ENCODE measurements at regions not wholly inside any gene's neighbourhood (a gene's known extent, or its start where the extent isn't known, plus 50 kb on each side); places are given as distances from the start of the nearest gene placed in this dataset.

- Histone ChIP-seq H4K8ac (replicated peaks; ENCODE audit: insufficient read length, low read depth, low read length) (no peak overlapping the region), H3K14ac (ENCODE audit: insufficient read depth, low read length) (no peak overlapping the region), H3K9ac (ENCODE audit: extremely low read depth, insufficient read length, low read length) (no peak overlapping the region), H2BK12ac (ENCODE audit: insufficient read length, low read depth, low read length) (no peak overlapping the region), H2BK120ac (ENCODE audit: low read depth, low read length, poor library complexity, severe bottlenecking) (no peak overlapping the region), H2AFZ (ENCODE audit: low read length) (no peak overlapping the region), H3K27ac (ENCODE audit: insufficient read length, low read depth, low read length) (no peak overlapping the region), H3K23me2 (ENCODE audit: insufficient read length, low read depth, low read length, poor library complexity, severe bottlenecking) (no peaks in the 10 kb centered on the region), H3K4me2 (ENCODE audit: insufficient read depth, insufficient read length, low read length) (no peak overlapping the region), H3K4me1 (ENCODE audit: insufficient read depth, low read length) (no peaks in the 10 kb centered on the region), H3K23ac (ENCODE audit: insufficient read length, low read depth, low read length) (no peak overlapping the region), H3K56ac (ENCODE audit: insufficient read length, low read depth, low read length) (no peak overlapping the region), H4K20me1 (ENCODE audit: control insufficient read depth, insufficient read depth, insufficient read length) (no peaks in the 10 kb centered on the region), H4K5ac (ENCODE audit: insufficient read length, low read depth, low read length) (no peak overlapping the region), H3K27me3 (ENCODE audit: insufficient read depth, low read length) (no peaks in the 10 kb centered on the region), H2BK15ac (ENCODE audit: low read depth, low read length) (no peak overlapping the region), H3K4ac (ENCODE audit: low read depth, low read length) (no peak overlapping the region), H3T11ph (ENCODE audit: low read length) (no peak overlapping the region), H3K18ac (ENCODE audit: insufficient read length, low read depth, low read length) (no peak overlapping the region), H3K9me3 (ENCODE audit: control insufficient read depth, low read depth, low read length) (no peaks in the 10 kb centered on the region), H4K91ac (ENCODE audit: insufficient read length, low read depth, low read length) (no peak overlapping the region), H3K79me2 (ENCODE audit: insufficient read depth, low read length) (no peaks in the 10 kb centered on the region), H2AK5ac (ENCODE audit: insufficient read length, low read length) (no peak overlapping the region), H2BK5ac (ENCODE audit: insufficient read length, low read length) (no peak overlapping the region), H2BK20ac (ENCODE audit: low read depth, low read length, poor library complexity, severe bottlenecking) (no peak overlapping the region), H3K79me1 (ENCODE audit: insufficient read depth, low read depth, low read length, poor library complexity, severe bottlenecking) (no peaks in the 10 kb centered on the region)
- no CpG with 5 or more reads among the region's 5 CpGs for WGBS (ENCODE audit: extremely low coverage, insufficient read length, low lambda C conversion rate)
- Mint-ChIP-seq H3K4me3 (no peak overlapping the region), H3K27ac (no peak overlapping the region), H3K4me1 (no peaks in the 10 kb centered on the region), H3K27me3 (ENCODE audit: low read depth) (no peaks in the 10 kb centered on the region), H3K36me3 (ENCODE audit: insufficient read depth in 1 of 3, low read depth in 3 of 3) (no peaks in the 10 kb centered on the region), H3K9me3 (no peaks in the 10 kb centered on the region; a peak in 1 of 5 replicates)
- DNase-seq, result no peak
- TF ChIP-seq CTCF (conservative IDR thresholded peaks at IDR 0.05), result no peak
Measured at GRCh38 chr6:137767911-137768690, 99.0 kb upstream of the TNFAIP3 start.

Data from H9 (cell line).